DMS53 treated with DMSO at 0.1 percent for 48 hours (cell line): ENCODE measurements at regions not wholly inside any gene's neighbourhood (a gene's known extent, or its start where the extent isn't known, plus 50 kb on each side); places are given as distances from the start of the nearest gene placed in this dataset.

Experiments used
- DNase-seq: peaks from one replicate; lab custom pipeline; 2025; ENCODE audit not compliant: unreplicated experiment; lab: John Stamatoyannopoulos, UW

GRCh38 chr1:200319148-200319547, 90.7 kb downstream of the ZNF281 start:
- DNase-seq: no peak

- DNase-seq: no peak
Measured at GRCh38 chr1:200317236-200317635, 92.6 kb downstream of the ZNF281 start.

GRCh38 chr1:200316148-200316803, 93.6 kb downstream of the ZNF281 start:
- DNase-seq: no peak

- DNase-seq: no peak
Measured at GRCh38 chr1:200314085-200314750, 95.6 kb downstream of the ZNF281 start.

- DNase-seq: no peak
Measured at GRCh38 chr1:200311256-200311655, 98.6 kb downstream of the ZNF281 start.

GRCh38 chr1:200310824-200311223, 99.0 kb downstream of the ZNF281 start:
- DNase-seq: no peak

- no peak for DNase-seq
Measured at GRCh38 chr1:200307755-200308066, 102.1 kb downstream of the ZNF281 start.

- peak; percentile 66 for DNase-seq
Measured at GRCh38 chr1:200306944-200307754, 102.7 kb downstream of the ZNF281 start.

GRCh38 chr1:200305806-200306205, 104.0 kb downstream of the ZNF281 start:
- no peak for DNase-seq

- DNase-seq: no peak
Measured at GRCh38 chr1:200304171-200304570, 105.7 kb downstream of the ZNF281 start.

GRCh38 chr1:200302921-200303290, 106.9 kb downstream of the ZNF281 start:
- DNase-seq: no peak

GRCh38 chr1:200302192-200302920, 107.5 kb downstream of the ZNF281 start:
- peak; percentile 58 for DNase-seq

- DNase-seq: no peak
Measured at GRCh38 chr1:200301152-200301551, 108.7 kb downstream of the ZNF281 start.

GRCh38 chr1:200299571-200299970, 110.3 kb downstream of the ZNF281 start:
- no peak for DNase-seq

- DNase-seq: no peak
Measured at GRCh38 chr1:200298242-200298641, 111.6 kb downstream of the ZNF281 start.

- peak; percentile 95 for DNase-seq
Measured at GRCh38 chr1:200296091-200296661, 113.7 kb downstream of the ZNF281 start.

GRCh38 chr1:200294241-200294640, 115.6 kb downstream of the ZNF281 start:
- peak; percentile 86 for DNase-seq

GRCh38 chr1:200292699-200293098, 117.1 kb downstream of the ZNF281 start:
- DNase-seq: no peak

- DNase-seq: no peak
Measured at GRCh38 chr1:200291106-200291505, 118.7 kb downstream of the ZNF281 start.

- DNase-seq: no peak
Measured at GRCh38 chr1:200290010-200290685, 119.7 kb downstream of the ZNF281 start.

GRCh38 chr1:200288226-200288625, 121.6 kb downstream of the ZNF281 start:
- DNase-seq: no peak
